SK-N-SH (cell line): ENCODE measurements at regions not wholly inside any gene's neighbourhood (a gene's known extent, or its start where the extent isn't known, plus 50 kb on each side); places are given as distances from the start of the nearest gene placed in this dataset.

Experiments
- CTCF ChIA-PET: fragments of 300-600, 350-600 bp; formaldehyde crosslinking; extraction: SDS; loops from one replicate; lab custom pipeline; 2021; lab: Yijun Ruan, JAX
- POLR2A ChIA-PET: fragments of 350-600 bp; sonication (Branson Sonifier 250); formaldehyde crosslinking; extraction: SDS; loops from one replicate; lab custom pipeline; 2020; ENCODE audit warnings: antibody characterized with exemption, inconsistent platforms; lab: Yijun Ruan, JAX
- DNase-seq: peaks from one replicate; pipeline ENCODE4 v3.0.0; 2012
- H2AFZ ChIP-seq: fragments of 200-600 bp; sonication (generic); 2 replicates; pipeline ENCODE4 v1.8.1; 2016; ENCODE audit warnings: antibody characterized with exemption, mild to moderate bottlenecking, low read depth
- H3F3A ChIP-seq: fragments of 200-600 bp; sonication (generic); replicated peaks from 2 replicates; pipeline ENCODE3; 2016; ENCODE audit warnings: antibody characterized with exemption, mild to moderate bottlenecking; ENCODE audit not compliant: insufficient read depth
- H3K27ac ChIP-seq, 2 experiments: fragments of 200-500 bp in 1 of 2; fragments of 200-600 bp in 1 of 2; sonication (Bioruptor generic) in 1 of 2; sonication (generic), shearing (Covaris generic) in 1 of 2; 2 replicates each; pipeline versions ENCODE4 v1.5.1 to v1.6.1; 2014 to 2016; ENCODE audit warnings: low read depth in 2 of 2, inconsistent platforms in 1 of 2, low read length in 1 of 2, mild to moderate bottlenecking in 1 of 2, mixed read lengths in 1 of 2
- H3K27me3 ChIP-seq: fragments of 200-600 bp; sonication (generic), shearing (Covaris generic); 2 replicates; pipeline ENCODE4 v1.6.1; 2016; ENCODE audit warnings: mixed run types; ENCODE audit not compliant: insufficient read depth
- H3K36me3 ChIP-seq, 2 experiments: fragments of 200-500 bp in 1 of 2; fragments of 200-600 bp in 1 of 2; sonication (Bioruptor generic) in 1 of 2; sonication (generic) in 1 of 2; replicated peaks in 1 of 2; 2 replicates each; pipeline versions ENCODE3 to v1.5.1; 2014 to 2016; ENCODE audit warnings: low read length in 1 of 2, mild to moderate bottlenecking in 1 of 2; ENCODE audit not compliant: insufficient read depth in 2 of 2, control insufficient read depth in 1 of 2
- H3K4me1 ChIP-seq, 2 experiments: fragments of 200-500 bp in 1 of 2; fragments of 200-600 bp in 1 of 2; sonication (Bioruptor generic) in 1 of 2; sonication (generic), shearing (Covaris generic) in 1 of 2; 2 replicates each; pipeline versions ENCODE4 v1.5.1 to v1.6.1; 2014 to 2016; ENCODE audit warnings: low read depth in 1 of 2, low read length in 1 of 2, mixed run types in 1 of 2; ENCODE audit not compliant: insufficient read depth in 2 of 2, control insufficient read depth in 1 of 2
- H3K4me2 ChIP-seq: fragments of 200-600 bp; sonication (generic), shearing (Covaris generic); 2 replicates; pipeline ENCODE4 v1.6.1; 2017; ENCODE audit warnings: mixed run types
- H3K4me3 ChIP-seq, 2 experiments: fragments of 200-500 bp in 1 of 2; fragments of 200-600 bp in 1 of 2; sonication (Bioruptor generic) in 1 of 2; sonication (generic), shearing (Covaris generic) in 1 of 2; 2 replicates each; pipeline versions ENCODE4 v1.5.1 to v1.8.1; 2014 to 2016; ENCODE audit warnings: low read depth in 2 of 2, inconsistent platforms in 1 of 2, low read length in 1 of 2, mild to moderate bottlenecking in 1 of 2, mixed read lengths in 1 of 2, moderate library complexity in 1 of 2
- H3K79me2 ChIP-seq: fragments of 200-600 bp; sonication (generic); 2 replicates; pipeline ENCODE4 v1.8.1; 2017; ENCODE audit warnings: mild to moderate bottlenecking; ENCODE audit not compliant: insufficient read depth
- H3K9ac ChIP-seq: fragments of 200-600 bp; sonication (generic); 2 replicates; pipeline ENCODE4 v1.6.1; 2017; ENCODE audit warnings: mixed run types
- H3K9me2 ChIP-seq: fragments of 200-600 bp; sonication (generic); 2 replicates; pipeline ENCODE4 v1.6.1; 2017; ENCODE audit warnings: mixed run types
- H3K9me3 ChIP-seq: fragments of 200-600 bp; sonication (generic); 2 replicates; pipeline ENCODE4 v1.6.1; 2017; ENCODE audit warnings: mixed run types, mild to moderate bottlenecking, moderate library complexity
- H4K20me1 ChIP-seq: fragments of 200-600 bp; sonication (generic); 2 replicates; pipeline ENCODE4 v1.6.1; 2017; ENCODE audit warnings: mild to moderate bottlenecking, mixed run types; ENCODE audit not compliant: insufficient read depth
- CHD2 ChIP-seq: fragments of 150-350 bp; IDR thresholded peaks from 2 replicates; pipeline ENCODE4 v1.6.1; 2018; ENCODE audit warnings: low read length; ENCODE audit not compliant: partially characterized antibody
- CTCF ChIP-seq: fragments of 200-600 bp; sonication (generic); IDR thresholded peaks from 2 replicates; pipeline ENCODE4 v1.6.1; 2017; ENCODE audit warnings: antibody characterized with exemption, mild to moderate bottlenecking, moderate library complexity
- ELF1 ChIP-seq: IDR thresholded peaks from 2 replicates; pipeline ENCODE4 v1.4.0; 2012
- EZH2phosphoT487 ChIP-seq: fragments of 200-600 bp; sonication (generic); IDR thresholded peaks from 2 replicates; pipeline ENCODE4 v1.6.1; 2017; ENCODE audit warnings: low read depth, mixed run types, mild to moderate bottlenecking, antibody characterized with exemption, moderate library complexity, borderline replicate concordance
- FOSL2 ChIP-seq: IDR thresholded peaks from 2 replicates; pipeline ENCODE4 v1.4.0; 2012; ENCODE audit warnings: low read depth, mild to moderate bottlenecking, moderate library complexity, borderline replicate concordance
- FOXJ3 ChIP-seq: sonication (generic); formaldehyde crosslinking; IDR thresholded peaks from 2 replicates; pipeline ENCODE4 v1.5.1; 2020; ENCODE audit warnings: mild to moderate bottlenecking, missing genetic modification reagents
- FOXM1 ChIP-seq: IDR thresholded peaks from 2 replicates; pipeline ENCODE4 v1.4.0; 2012; ENCODE audit warnings: low read depth, mild to moderate bottlenecking
- GATA2 ChIP-seq: sonication (generic); formaldehyde crosslinking; IDR thresholded peaks from 2 replicates; pipeline ENCODE4 v1.5.0; 2020; ENCODE audit warnings: mild to moderate bottlenecking, missing genetic modification reagents
- JUND ChIP-seq: IDR thresholded peaks from 2 replicates; pipeline ENCODE4 v1.4.0; 2012
- MEF2A ChIP-seq: IDR thresholded peaks from 2 replicates; pipeline ENCODE4 v1.4.0; 2012; ENCODE audit warnings: low read depth, borderline replicate concordance
- POLR2AphosphoS5 ChIP-seq: IDR thresholded peaks from 2 replicates; pipeline ENCODE4 v1.6.1; 2012; ENCODE audit warnings: low read depth, low read length
- RAD21 ChIP-seq: IDR thresholded peaks from 2 replicates; pipeline ENCODE4 v1.6.1; 2012; ENCODE audit warnings: mild to moderate bottlenecking, low read length
- REST ChIP-seq: IDR thresholded peaks from 2 replicates; pipeline ENCODE4 v1.6.1; 2012; ENCODE audit warnings: mild to moderate bottlenecking, low read depth, low read length, moderate library complexity
- RFX5 ChIP-seq: IDR thresholded peaks from 2 replicates; pipeline ENCODE4 v1.6.1; 2012; ENCODE audit warnings: mild to moderate bottlenecking, improper control_type of control experiment, low read length
- SIN3A ChIP-seq: IDR thresholded peaks from 2 replicates; pipeline ENCODE4 v1.6.1; 2012; ENCODE audit warnings: low read depth, mild to moderate bottlenecking, low read length, moderate library complexity, borderline replicate concordance
- SMC3 ChIP-seq: IDR thresholded peaks from 2 replicates; pipeline ENCODE4 v1.6.1; 2012; ENCODE audit warnings: low read depth, low read length, improper control_type of control experiment
- TCF12 ChIP-seq: IDR thresholded peaks from 2 replicates; pipeline ENCODE4 v1.4.0; 2012
- USF2 ChIP-seq: fragments of 150-350 bp; IDR thresholded peaks from 2 replicates; pipeline ENCODE4 v1.6.1; 2017; ENCODE audit warnings: antibody characterized with exemption, low read length, low read depth, borderline replicate concordance
- YY1 ChIP-seq: IDR thresholded peaks from 2 replicates; pipeline ENCODE4 v1.4.0; 2012; ENCODE audit warnings: low read depth, mild to moderate bottlenecking
- ZBTB33 ChIP-seq: IDR thresholded peaks from 2 replicates; pipeline ENCODE4 v1.4.0; 2012; ENCODE audit warnings: low read depth, borderline replicate concordance
- WGBS: methylation state at CpG from one replicate; pipeline ENCODE4 v1.1.6; 2017; ENCODE audit warnings: low lambda C conversion rate; 5-methylcytosine and 5-hydroxymethylcytosine counted together
- TF ChIP-seq, protein P1 (sequence below): fragments of 150-350 bp; IDR thresholded peaks from 2 replicates; pipeline ENCODE4 v1.6.1; 2016; ENCODE audit warnings: mild to moderate bottlenecking, low read depth, low read length
- TF ChIP-seq, protein P2 (sequence below): IDR thresholded peaks from 2 replicates; pipeline ENCODE4 v1.4.0; 2012; ENCODE audit warnings: low read depth

DNA sequence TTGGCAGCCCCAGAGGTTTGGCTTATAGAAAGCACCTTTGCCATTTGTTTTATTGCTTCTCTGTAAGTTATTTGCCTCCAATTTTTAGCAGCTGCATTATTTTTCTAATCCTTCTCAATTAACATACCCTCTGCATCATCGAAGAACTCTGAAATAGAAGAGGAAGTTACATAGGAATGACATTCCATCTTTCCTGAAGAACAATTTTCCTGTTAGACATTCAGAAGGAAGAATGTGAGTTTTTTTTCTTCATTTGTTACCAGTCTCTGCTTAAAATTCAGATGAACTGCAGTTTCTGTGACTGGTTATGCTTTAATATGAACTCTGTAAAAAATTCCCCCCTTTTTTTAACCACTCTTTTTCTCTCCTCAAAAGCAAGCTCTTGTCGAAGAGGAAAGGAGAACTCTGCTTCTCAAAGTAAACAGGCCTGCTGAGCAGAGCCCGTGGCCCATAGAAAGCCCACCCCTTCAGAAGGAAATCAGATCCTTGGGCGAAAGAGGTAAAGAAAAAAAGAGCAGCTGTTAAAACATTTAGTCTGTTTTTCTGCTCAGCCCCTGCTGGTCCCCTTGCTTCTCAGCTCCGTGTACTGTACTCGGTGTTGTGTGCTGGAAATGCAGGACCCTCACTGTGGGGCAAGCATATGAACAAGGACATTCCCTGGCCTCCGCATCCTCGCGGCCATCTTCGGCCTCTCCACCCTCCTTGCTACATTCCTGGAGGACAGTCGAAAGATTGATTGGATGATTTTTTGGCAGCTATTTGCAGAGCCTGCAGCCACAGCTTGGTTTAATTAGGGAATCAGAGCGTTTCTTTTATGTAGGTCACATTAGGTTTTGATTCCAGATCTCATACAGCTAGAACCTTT lies 164.4 kb upstream of the LRIG3 start:
- CTCF ChIA-PET = interaction anchor here (0.9 to 1.3 kb wide), 5 partner anchors 10 to 545 kb away, joined by 3 to 6 read pairs (median 4); no protein-coding TSS in a partner anchor
- Histone ChIP-seq H3K9me3 (no peaks in the 10 kb centered on the region), H3K4me1 (peaks cover 12 to 15% of the 10 kb centered on the region in 2 experiments; a peak in 3 of 4 replicates), H3K4me3 (no peak overlapping the region; a peak in 1 of 4 replicates), H3K9ac (no peak overlapping the region), H3K9me2 (no peaks in the 10 kb centered on the region), H3K27me3 (no peaks in the 10 kb centered on the region), H3K4me2 (peak overlapping the region; percentile 18; the same call in 1 of the 2 replicates), H3K27ac (peak overlapping the region in 1 of 2 experiments; percentile 92; a peak in 3 of 4 replicates), H3K36me3 (no peaks in the 10 kb centered on the region), H3K79me2 (no peaks in the 10 kb centered on the region), H4K20me1 (no peaks in the 10 kb centered on the region), H3F3A (no peaks in the 10 kb centered on the region), H2AFZ (peak overlapping the region; percentile 49)
- POLR2A ChIA-PET = no interaction called here
- DNase-seq = peak; percentile 51
- WGBS = 30% methylated on average over 12 of the region's 12 CpGs
- TF ChIP-seq TCF12 = peak; percentile 96
- no peak for TF ChIP-seq RFX5
- TF ChIP-seq JUND = peak; percentile 42; the same call in 1 of the 2 replicates
- TF ChIP-seq USF2 = no peak
- TF ChIP-seq GATA2 = no peak
- peak; percentile 76; the same call in 1 of the 2 replicates for TF ChIP-seq YY1
- TF ChIP-seq RAD21 = peak; percentile 25; the same call in 1 of the 2 replicates
- no peak for TF ChIP-seq FOXM1
- TF ChIP-seq SIN3A = peak; percentile 67; the same call in 1 of the 2 replicates
- TF ChIP-seq, protein P1, sequence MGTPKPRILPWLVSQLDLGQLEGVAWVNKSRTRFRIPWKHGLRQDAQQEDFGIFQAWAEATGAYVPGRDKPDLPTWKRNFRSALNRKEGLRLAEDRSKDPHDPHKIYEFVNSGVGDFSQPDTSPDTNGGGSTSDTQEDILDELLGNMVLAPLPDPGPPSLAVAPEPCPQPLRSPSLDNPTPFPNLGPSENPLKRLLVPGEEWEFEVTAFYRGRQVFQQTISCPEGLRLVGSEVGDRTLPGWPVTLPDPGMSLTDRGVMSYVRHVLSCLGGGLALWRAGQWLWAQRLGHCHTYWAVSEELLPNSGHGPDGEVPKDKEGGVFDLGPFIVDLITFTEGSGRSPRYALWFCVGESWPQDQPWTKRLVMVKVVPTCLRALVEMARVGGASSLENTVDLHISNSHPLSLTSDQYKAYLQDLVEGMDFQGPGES = no peak
- TF ChIP-seq FOSL2 = no peak
- peak; percentile 74; the same call in 1 of the 2 replicates for TF ChIP-seq POLR2AphosphoS5
- peak; percentile 32; the same call in 1 of the 2 replicates for TF ChIP-seq MEF2A
- peak; percentile 65 for TF ChIP-seq CHD2
- no peak for TF ChIP-seq SMC3
- TF ChIP-seq FOXJ3 (CRISPR knock-in tag) = no peak
- TF ChIP-seq, protein P2, sequence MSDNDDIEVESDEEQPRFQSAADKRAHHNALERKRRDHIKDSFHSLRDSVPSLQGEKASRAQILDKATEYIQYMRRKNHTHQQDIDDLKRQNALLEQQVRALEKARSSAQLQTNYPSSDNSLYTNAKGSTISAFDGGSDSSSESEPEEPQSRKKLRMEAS = no peak
- 0 out of 2 replicates have a peak, but pooled peaks have one; percentile 15 for TF ChIP-seq REST
- TF ChIP-seq ZBTB33 = no peak
- no peak for TF ChIP-seq EZH2phosphoT487
- no peak for TF ChIP-seq CTCF
- TF ChIP-seq ELF1 = no peak
